HG03095 (cell line): ENCODE measurements at regions not wholly inside any gene's neighbourhood (a gene's known extent, or its start where the extent isn't known, plus 50 kb on each side); places are given as distances from the start of the nearest gene placed in this dataset.
A peak's percentile ranks its signal among the peaks of the same experiment; 100 is the strongest.

Experiments
- ATAC-seq: cut with Tn5 transposase; IDR thresholded peaks from one replicate; pipeline ENCODE4 v1.9.1; 2021; ENCODE audit warnings: moderate library complexity; ENCODE audit not compliant: unreplicated experiment

DNA sequence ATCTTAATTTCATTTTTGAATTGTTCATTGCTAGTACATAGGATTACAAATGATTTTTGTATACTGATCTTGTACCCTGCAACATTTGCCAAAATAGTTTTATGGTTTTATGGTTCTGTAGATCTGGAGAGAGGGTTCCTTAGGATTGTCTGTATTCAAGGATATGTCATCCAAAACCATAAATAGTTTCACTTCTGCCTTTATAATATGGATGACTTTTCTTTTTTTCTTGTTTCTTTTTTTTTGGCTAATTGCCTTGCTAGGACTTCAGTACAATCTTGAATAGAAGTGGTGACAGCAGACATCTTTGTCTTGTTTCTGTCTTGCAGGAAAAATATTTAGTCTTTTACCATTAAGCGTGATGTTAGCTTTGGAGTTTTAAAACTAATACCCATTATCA is 383.9 kb upstream of the HS6ST1 start:
- no peak for ATAC-seq

DNA sequence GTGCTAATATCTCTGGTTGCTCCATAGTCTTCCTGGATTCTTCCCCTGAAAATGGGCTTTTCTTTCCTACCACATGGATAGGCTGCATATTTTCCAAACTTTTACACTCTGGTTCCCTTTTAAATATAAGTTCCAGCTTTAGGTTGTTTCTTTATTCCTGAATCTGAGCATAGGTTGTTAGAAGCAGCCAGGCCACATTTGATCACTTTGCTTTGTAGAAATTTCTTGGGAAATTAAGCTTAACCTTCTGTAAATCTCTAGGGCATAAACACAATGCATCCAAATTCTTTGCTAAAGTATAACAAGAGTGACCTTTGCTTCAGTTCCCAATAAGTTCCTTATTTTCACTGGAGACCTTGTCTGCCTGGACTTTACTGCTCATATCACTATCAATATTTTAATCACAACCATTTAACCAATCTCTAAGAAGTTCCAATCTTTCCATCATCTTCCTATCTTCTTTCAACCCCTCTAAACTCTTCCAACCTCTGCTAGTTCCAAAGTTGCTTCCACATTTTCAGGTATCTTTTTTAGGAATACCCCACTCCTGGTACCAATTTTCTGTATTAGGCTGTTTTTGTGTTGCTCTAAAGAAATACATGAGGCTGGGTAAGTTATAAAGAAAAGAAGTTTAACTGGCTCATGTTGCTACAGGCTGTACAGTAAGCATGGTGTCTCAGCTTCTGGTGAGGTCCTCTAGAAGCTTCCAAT is 389.6 kb upstream of the HS6ST1 start:
- ATAC-seq, result no peak

DNA sequence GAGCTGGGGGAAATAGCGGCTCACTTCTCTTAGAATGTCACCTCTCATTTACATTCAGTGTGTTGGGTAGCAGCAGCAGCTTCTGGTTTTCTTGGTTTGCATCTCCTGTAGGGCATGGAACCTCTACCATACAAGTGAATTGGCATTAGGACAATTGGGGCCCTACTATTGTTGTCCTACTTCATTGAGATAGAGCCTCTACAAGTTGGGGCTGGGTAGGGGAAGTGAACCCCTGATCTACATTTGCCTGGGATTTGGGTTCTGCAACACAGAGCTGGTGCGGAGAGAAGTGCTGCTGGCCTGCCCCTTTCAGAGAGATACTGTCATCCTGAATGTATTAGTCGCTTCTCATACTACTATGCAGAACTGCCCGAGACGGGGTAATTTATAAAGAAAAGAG is 391.6 kb upstream of the HS6ST1 start:
- no peak for ATAC-seq

DNA sequence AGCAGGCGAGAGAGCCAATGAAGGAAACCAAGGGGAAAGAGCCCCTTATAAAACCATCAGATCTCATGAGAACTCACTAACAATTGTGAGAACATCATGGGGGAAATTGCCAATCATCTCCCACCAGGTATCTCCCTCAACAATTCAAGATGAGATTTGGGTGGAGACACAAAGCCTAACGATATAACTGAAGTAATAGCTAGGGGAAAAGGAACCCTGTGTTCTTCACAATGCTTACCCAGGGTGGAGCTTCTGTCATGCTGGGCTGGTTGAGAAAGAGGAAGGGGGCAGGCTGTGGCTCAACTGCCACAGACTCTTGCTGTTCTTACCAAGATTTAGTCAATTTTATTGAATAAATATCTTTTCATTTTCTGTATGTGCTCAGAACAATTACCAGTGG is 392.1 kb upstream of the HS6ST1 start:
- no peak for ATAC-seq

DNA sequence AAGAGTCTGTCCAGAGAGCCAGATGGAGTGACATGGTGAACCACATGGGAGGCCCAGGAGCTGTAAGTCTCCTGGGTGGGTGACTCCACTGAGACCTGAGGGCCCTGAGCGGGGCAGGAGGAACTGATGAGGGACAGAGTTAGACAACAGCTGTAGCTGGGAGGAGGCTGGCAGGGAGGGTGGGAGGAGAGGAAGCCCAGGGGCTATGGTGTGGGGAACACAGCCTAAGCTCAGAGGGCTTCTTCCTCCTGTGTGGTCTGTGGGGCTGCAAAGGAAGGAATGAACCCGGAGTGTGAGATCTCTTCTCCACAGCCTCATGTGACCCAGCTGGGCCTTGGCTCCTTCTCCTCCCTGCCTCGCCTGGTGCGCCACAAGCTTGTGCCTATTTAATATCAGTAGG is 395.6 kb upstream of the HS6ST1 start:
- no peak for ATAC-seq

DNA sequence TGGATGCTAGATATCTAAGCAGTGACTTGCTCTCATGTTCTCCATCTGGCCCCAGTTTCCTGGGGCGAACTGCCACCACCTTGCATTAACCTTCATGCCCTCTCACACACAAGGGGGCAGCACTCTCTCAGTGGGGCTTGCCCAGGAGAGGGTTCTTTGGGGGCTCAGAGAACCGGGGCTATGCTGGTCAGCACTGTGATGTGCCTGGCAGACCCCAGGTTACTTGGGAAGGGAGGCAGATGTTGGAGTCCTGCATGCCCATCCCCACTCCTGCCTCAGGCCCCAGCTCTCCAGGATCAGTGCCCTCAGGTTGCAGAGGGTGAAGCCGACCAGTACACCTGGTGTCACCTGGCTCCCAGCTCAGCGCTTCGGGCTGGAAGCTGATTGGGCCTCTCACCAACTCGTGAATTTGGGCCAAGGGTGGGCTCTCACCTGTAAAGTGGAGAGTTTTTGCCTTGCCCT is 396.2 kb upstream of the HS6ST1 start:
- ATAC-seq, result no peak

DNA sequence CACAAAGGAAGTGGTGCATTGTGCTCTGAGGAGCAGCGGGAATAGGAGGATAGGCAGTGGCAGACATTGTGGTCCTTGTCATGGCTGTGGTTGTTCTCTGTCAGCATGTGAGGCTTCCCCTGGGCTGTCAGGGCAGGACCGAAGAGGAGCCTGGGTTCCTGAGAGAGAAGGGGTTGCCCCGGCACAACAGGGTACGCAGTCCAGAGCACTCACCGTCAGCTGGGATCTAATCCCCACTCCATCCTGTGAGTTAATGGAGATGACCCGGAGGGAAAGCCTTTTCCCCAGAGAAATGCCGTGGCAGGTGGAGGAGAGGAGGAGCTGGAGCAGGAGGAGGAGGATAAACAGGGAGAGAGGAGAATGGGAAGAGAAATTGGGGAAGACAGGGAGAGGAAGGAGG is 396.7 kb upstream of the HS6ST1 start:
- no peak for ATAC-seq

DNA sequence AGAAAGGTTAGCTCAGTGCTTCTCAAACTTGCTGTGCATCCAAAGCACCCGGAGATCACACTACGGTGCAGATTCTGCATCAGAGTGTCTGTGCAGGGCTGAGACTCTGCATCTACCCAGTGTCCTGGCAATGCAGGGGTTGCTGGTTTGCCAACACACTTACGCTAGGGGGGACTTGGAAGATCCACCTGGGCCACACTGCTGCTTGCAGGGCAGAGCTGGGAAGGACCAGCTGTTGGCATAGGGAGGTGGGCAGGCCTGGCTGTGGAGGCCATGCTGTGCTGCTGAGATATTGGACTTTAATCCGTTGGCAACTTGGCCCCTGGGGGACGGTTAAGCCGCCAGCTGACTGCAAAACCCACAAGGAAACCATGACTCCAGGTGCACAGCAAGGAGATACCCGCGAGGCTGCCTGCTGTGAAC is 397.6 kb upstream of the HS6ST1 start:
- no peak for ATAC-seq

DNA sequence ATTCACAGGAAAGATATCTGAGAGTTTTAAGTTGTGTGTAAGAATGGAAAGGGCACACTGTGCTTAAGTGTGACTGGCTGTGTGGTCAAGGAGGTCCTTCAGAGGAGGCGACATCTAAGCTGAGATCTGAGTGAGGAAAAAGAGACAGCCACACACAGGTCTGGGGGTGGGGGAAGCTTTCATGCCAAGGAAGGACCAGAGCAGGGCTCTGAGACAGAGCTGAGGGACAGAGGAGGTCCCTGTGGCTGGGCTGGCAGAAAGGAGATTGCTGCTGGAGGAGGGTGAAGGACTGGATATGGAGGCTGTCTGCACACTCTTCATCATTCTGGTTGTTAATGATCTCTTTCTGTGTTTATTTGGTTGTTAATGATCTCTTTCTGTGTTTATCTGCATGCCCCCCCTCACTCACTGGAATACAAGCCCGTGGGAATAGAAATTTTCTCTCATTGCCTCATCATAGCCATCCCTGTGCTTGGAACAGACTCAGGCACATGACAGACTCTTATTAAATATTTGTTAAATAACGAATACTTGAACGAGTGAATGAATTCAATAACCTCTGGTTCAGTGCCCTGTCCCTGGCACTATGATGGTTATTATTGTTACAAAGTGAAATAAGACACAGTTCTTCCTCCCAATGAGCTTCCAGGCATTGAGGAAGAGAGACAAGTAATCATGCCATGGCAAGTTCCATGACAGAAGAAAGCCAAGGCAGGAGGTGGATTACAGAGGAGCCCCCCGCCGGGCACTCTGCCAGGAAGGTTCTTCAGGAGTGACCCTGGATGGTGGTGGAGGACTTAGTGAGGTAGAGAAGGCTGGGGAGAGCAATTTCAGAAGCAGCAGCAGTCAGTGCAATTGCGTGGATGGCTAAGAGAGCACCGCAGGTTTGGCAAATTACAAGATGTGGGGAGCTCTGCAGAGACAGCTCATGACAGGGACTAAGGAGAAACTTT is 399.4 kb upstream of the HS6ST1 start:
- ATAC-seq, result no peak

DNA sequence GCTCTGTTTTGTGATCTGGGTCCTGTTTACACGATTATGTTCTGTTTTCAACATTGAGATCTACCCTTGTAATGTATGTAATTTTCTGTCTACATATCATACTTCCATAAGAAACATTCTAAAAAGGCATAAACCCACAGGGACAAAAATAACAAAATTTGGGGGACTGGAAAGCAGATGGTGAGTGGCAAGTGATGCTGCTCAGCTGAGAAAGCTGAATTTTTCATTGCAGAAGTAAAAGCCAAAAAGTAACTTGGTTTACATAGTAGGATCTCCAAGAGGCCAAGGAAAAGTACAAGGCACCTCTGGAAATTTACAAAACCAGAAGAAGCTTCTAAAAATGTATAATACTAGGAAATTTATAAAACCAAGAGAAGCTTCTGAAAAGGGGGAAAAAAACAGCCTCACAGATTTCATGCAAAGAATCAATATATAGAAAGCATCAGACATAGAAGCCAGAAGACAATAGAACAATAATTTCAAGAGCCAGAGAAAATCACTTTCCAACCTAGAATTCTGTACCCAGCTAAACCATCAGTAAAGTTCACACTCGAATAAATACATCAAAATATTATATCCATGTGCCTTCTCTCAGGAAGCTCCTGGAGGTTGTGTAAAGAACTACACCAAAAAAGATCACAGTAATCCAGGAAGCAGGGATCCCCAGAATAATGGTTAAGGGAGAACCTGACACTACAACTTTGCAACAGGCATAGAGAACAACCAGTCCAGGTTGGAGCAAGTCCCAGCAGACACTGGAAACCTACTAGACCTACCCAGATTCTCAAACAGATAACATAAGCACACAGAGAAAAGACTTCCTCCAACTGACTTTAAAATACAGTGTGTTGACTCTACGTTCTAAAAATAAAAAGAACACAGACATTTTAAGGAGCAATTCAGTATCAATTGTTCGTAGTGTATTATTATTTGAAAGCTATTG is 401.7 kb upstream of the HS6ST1 start:
- no peak for ATAC-seq

DNA sequence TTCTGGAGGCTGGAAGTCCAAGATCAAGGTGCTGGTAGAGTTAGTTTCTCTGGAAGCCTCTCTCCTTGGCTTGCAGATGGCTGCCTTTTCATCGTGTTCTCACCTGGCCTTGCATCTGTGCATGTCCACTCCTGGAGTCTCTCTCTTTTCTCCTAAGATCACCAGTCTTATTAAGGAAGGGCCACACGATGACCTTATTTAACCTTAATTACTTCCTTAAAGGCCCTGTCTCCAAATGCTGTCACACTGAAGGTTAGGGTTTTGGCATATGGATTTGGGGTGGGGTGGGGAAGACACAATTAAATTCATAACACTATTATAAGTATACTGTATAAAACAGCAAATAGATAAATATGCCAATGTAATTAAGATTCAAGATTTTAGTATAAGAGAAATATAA is 402.4 kb upstream of the HS6ST1 start:
- no peak for ATAC-seq

DNA sequence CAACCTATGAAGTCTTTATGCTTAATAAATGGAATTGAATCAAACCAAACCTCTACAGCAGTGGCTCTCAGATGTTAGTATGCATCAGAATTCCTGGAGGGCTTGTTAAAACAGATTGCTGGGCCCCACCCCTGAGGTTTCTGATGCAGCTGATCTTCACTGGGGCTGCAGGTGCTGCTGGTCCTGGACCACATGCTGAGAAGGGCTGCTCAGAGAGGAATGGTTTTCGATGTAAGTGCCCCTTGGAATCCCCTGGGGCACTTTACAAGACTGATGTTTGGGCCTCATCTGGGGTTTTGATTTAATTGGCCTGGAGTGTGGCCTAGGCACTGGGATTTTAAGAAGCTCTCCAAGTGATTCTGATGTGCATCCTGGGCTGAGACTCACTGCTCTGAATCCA is 403.8 kb upstream of the HS6ST1 start:
- no peak for ATAC-seq

DNA sequence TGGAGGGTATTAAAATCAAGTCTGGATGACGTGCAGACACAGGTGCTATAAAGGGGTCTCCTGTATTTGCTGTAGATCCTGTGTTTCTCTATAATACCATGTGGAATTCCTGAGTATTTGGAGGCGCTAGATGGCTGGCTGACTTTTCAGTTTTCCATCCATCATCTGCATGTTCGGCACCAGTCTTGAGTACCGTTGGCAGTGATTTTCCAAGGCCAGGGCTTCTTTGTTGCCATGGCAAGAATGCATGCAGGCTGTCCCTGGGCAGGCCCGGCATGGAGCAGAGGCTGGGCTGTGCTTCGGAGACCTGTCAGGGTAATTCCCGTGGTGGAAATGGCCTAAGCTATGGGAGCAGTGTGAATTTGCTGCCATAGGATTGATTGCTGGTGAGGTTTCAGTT is 405.9 kb upstream of the HS6ST1 start:
- ATAC-seq, result no peak

DNA sequence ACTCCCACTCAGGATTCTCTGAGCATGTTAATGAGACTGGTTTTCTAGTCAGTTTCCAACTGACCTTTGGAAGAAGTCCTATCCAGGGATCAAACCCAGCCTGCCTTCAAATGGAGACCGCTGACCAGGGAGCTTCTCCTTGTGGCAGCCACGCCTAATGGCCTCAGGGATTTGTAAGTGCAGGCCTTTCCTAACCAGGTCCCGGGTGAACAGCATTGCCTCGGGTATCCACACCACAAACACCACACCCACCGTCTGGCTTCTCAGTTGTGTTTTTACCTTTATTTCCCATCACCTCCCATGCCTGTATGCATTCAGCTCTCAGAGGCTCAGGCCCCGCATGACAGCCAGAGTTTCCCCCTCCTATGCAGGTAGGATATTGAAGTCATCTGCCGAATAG is 406.3 kb upstream of the HS6ST1 start:
- ATAC-seq, result no peak

DNA sequence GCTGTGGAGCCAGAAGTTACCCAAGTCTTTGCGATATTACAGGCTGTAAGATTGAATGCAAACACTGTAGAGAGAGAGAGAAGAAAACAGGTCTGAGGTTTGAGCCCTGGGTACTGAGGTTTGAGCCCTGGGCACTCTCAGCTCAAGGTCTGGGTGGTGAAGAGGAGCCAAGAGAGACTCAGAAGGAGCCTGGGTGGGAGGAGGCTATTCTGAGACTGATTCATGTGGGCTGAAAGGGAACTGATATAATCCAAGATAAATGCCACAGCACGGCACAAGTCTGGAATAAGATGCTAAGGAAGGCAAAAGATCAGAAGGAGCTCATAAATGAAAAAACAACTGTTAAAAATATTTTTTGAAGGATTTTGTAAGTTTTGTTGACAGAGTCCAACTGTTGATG is 407.6 kb upstream of the HS6ST1 start:
- ATAC-seq, result no peak

DNA sequence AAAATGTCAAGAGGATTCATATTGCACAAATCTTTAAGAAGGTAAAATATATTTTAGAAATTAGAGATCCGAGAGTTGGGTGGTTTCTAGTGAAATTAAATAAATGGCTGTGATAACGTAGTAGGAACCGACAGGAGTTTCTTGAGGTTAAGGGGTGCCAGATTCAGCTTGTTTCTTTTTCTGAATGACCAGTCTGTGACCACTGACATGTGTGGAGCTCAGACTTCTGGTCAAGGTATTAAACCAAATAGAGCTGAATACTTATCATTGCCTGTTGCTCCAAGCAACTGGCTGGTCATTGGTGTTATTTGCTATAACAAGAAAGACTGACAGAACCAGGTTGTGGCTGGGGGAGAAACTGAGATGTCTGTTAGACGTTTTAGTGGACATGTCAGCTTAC is 408.2 kb upstream of the HS6ST1 start:
- no peak for ATAC-seq

DNA sequence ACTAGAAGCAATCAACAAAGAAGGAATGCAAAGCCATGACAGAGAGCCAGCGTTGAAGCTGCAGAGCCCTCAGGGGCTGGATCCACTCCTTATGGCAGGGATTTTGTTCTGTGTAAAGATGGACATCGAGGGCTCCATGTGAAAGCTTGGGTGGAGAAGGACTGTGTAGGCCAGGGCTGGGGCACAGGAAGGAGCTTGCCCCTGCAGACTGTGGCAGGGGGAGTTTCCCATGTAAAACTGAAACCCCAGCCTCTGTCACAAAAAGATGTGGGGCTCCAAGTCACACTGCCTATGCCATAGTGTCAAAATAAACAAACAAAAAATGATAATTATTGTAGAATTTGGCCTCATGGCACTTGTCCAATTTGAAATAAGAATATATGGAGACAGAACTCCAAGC is 408.7 kb upstream of the HS6ST1 start:
- peak; percentile 75 for ATAC-seq

DNA sequence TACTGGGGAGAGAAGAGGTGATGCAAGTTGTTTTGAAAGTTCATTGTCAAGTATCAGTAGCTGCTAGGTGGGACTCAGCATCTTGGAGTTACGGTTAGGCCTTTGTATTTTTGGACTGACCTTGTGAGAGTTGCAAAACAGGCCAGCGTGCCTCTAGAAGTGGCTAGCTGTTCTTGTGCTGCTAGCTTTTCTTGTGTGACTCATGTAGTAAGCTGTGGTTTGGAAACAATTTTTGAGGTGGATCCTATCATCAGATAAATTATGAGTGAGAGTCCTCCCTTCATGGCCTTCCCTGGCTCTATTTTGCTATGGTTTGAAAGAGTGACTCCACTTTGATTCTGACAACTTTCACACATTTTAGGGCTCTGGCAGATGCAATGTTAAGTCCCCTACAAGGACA is 409.2 kb upstream of the HS6ST1 start:
- peak; percentile 49 for ATAC-seq

DNA sequence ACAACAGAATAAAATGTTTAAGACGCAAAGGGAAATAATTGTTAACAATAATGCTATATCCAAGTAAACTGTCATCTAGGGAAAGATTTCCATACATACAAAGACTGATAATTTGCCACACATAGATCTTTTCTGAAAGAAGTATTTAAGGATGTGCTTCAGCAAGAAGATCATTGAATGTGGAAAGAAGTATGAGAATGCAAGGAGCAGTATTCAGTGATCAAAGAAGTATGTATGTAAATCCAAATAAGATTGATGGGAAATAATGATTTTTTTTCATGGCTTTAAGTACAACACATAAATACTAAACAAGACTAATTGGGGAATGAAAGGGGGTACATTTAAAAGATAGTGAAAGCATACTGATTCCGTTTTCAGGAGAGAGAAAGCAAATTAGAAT is 410.4 kb upstream of the HS6ST1 start:
- ATAC-seq, result no peak

DNA sequence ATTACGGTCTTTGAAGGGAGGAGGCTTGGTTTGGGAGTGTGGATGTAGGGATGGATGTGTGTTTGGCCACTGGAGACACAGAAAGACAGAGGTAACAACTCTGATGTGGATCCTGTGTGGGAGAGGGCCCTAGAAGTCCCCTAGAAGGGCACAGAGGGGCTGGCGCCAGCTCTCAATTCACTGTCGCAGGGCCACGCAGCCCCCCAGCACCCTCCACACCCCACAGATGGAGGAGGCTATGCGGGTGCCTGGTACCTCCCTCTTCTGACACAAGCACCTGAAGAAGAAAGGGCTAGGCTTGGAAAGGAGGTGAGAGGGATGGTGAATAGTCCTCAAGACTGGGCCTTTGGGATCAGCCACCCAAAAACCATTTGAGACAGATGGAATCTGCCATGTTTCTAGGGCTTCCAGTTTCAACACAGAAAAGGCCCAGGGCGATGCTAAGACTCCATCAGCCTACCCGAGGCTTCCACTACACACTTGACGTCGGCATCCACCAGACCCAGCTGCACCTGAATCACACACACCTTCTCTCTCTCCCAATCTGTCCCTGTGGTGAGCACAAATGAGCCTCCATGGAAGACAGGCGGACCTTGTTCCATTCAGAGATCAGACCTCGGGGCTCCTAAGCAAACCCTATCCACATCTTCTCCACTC is 413.5 kb upstream of the HS6ST1 start:
- ATAC-seq, result no peak
